Subcutaneous abdominal adipose tissue (tissue), 5 donors: ENCODE measurements at regions not wholly inside any gene's neighbourhood (a gene's known extent, or its start where the extent isn't known, plus 50 kb on each side); places are given as distances from the start of the nearest gene placed in this dataset.
"Not testable (repeated sequence)": the region's sequence is repeated elsewhere in the genome, so short reads cannot be mapped to it uniquely, and the experiment has no call there.

Experiments used
- H3K27ac ChIP-seq: one replicate; pipeline ENCODE4 v1.7.0; 2013; ENCODE audit warnings: low read depth, mild to moderate bottlenecking, inconsistent platforms, low read length, moderate library complexity
- H3K27me3 ChIP-seq, 5 donors: one replicate each; pipeline ENCODE4 v1.7.0; 2013; ENCODE audit warnings: low read length in 5 of 5, inconsistent platforms in 1 of 5; ENCODE audit not compliant: control insufficient read depth in 5 of 5, insufficient read depth in 4 of 5
- H3K36me3 ChIP-seq, 5 donors: one replicate each; pipeline ENCODE4 v1.7.0; 2013; ENCODE audit warnings: low read length in 5 of 5; ENCODE audit not compliant: control insufficient read depth in 5 of 5, insufficient read depth in 5 of 5
- H3K4me1 ChIP-seq, 5 donors: one replicate each; pipeline ENCODE4 v1.7.0; 2013; ENCODE audit warnings: low read length in 5 of 5, mild to moderate bottlenecking in 3 of 5, moderate library complexity in 1 of 5; ENCODE audit not compliant: control insufficient read depth in 5 of 5, insufficient read depth in 5 of 5
- H3K4me3 ChIP-seq, 5 donors: one replicate each; pipeline ENCODE4 v1.7.0; 2013; ENCODE audit warnings: low read length in 5 of 5, low read depth in 1 of 5
- H3K9ac ChIP-seq, 5 donors: one replicate each; pipeline ENCODE4 v1.7.0; 2013; ENCODE audit warnings: low read length in 5 of 5, mild to moderate bottlenecking in 4 of 5, moderate library complexity in 3 of 5
- H3K9me3 ChIP-seq, 5 donors: one replicate each; pipeline ENCODE4 v1.7.0; 2013; ENCODE audit warnings: low read length in 5 of 5; ENCODE audit not compliant: control insufficient read depth in 5 of 5
- donor health status: healthy.
- donor health status: healthy.
- donor health status: healthy.
- donor health status: healthy.
- donor health status: healthy.

DNA sequence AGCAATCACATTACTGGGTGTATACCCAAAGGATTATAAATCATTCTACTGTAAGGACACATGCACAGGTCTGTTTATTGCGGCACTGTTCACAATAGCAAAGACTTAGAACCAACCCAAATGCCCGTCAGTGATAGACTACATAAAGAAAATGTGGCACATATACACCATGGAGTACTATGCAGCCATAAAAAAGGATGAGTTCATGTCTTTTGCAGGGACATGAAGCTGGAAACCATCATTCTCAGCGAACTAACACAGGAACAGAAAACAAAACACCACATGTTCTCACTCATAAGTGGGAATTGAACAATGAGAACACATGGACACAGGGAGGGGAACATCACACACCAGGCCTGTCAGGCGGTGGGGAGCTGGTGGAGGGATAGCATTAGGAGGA is 313.9 kb upstream of the NCKAP5 start:
- not testable (repeated sequence) for H3K27ac ChIP-seq, H3K9me3 ChIP-seq, H3K27me3 ChIP-seq, H3K36me3 ChIP-seq, H3K4me1 ChIP-seq, H3K9ac ChIP-seq, H3K4me3 ChIP-seq

DNA sequence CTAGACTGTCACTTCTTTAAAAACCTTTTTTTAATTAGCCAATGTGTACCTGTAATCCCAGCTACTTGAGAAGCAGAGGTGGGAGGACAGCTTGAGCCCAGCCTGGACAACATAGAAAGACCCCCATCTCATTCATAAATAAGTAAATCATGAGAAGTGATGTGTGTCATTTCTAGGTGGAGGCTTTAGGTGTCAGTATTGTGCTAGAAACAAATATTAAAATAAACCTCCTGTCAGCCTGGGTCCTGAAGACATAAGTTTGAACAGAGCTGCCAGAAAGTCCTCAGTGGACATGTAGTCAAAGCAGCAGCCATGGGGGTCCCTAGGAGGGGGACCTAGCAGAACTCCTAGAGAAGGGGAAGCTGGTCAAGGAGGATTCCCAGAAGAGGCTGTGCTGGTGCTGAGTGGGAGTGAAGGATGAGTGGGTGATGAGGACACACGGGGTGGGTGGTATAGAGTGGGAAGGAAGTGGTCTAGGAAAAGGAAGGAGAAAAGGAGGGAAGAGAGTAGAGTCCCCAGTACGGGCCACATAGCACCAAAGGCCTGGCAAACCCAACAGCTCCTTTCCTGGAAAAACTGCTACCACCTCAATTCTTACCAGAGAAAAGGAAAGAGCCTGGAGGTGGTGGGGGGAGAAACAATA is 316.6 kb upstream of the NCKAP5 start:
- Histone ChIP-seq H3K27ac (no peak overlapping the region), H3K36me3 (no peaks in the 10 kb centered on the region), H3K9ac (no peak overlapping the region), H3K27me3 (peaks cover 0 to 7% (median 3%) of the 10 kb centered on the region in 5 donors), H3K4me3 (no peak overlapping the region), H3K9me3 (no peaks in the 10 kb centered on the region), H3K4me1 (peaks cover 2 to 8% (median 4%) of the 10 kb centered on the region in 5 donors)

GRCh38 chr2:133885847-133886246 is 317.6 kb upstream of the NCKAP5 start:
- Histone ChIP-seq H3K9ac (no peak overlapping the region), H3K36me3 (no peaks in the 10 kb centered on the region), H3K4me1 (peaks cover 2 to 8% (median 4%) of the 10 kb centered on the region in 5 donors), H3K27me3 (peaks cover 0 to 7% (median 3%) of the 10 kb centered on the region in 5 donors), H3K9me3 (no peaks in the 10 kb centered on the region), H3K27ac (no peak overlapping the region), H3K4me3 (no peak overlapping the region)

DNA sequence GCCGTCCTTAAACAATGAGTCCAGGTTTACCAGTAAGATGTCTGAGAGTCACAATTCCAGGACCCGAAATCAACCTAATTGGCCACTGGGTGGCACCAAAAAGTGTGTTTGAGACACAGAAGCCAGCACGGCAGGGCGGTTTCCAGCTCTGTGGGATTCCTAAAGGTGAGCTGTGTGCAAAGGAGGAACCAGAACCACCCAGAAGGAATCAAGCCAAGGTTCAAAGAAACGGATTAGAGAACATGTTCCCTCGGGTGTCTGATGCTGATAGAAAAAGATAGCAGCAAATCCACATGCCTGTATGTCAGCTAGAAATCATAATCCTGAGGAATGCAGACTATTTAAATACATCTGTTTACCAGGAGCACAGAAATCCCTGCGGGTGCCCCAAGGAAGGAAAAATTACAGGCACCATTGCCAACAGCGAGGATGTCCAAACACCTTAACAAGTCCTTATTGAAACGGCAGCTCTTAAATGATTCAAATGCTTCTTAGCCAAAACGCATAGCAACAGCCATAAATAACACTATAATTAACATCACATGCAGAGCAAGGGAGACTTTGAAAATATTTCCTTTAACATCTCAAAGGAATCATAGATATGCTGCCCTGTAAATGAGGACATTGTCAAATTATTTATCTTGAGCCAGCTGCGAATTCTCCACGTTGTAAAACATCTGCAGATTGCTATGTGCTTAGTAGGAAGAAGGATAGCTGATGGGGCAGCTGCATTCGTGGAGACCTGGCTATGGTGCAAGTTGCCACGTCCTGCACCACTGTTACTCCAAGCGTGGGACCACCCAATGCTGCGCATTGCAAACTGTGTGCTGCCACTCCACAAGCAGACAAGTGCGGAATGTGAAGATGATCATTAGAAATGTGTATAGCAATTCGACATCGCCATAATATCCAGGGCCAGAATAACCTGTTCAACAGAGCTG is 318.7 kb upstream of the NCKAP5 start:
- peak overlapping the region in 1 of 5 donors; percentile 28 for H3K9ac ChIP-seq
- no peak overlapping the region for H3K4me3 ChIP-seq
- no peak overlapping the region for H3K27ac ChIP-seq

GRCh38 chr2:133887676-133888040 is 319.4 kb upstream of the NCKAP5 start:
- no peaks in the 10 kb centered on the region for H3K36me3 ChIP-seq

More for the DNA sequence above, 318.7 kb upstream of the NCKAP5 start:
- Histone ChIP-seq H3K36me3 (no peaks in the 10 kb centered on the region), H3K9me3 (no peaks in the 10 kb centered on the region), H3K4me1 (peaks cover 2 to 8% (median 4%) of the 10 kb centered on the region in 5 donors), H3K27me3 (peaks cover 0 to 7% (median 3%) of the 10 kb centered on the region in 5 donors)

GRCh38 chr2:133888107-133888506 is 319.8 kb upstream of the NCKAP5 start:
- Histone ChIP-seq H3K36me3 (no peaks in the 10 kb centered on the region), H3K9me3 (peaks cover 0 to 1% (median 0%) of the 10 kb centered on the region in 5 donors), H3K27ac (no peak overlapping the region), H3K9ac (no peak overlapping the region), H3K27me3 (peaks cover 0 to 7% (median 3%) of the 10 kb centered on the region in 5 donors), H3K4me1 (peaks cover 2 to 8% (median 4%) of the 10 kb centered on the region in 5 donors), H3K4me3 (no peak overlapping the region)

More at GRCh38 chr2:133887676-133888040, 319.4 kb upstream of the NCKAP5 start:
- Histone ChIP-seq H3K27ac (no peak overlapping the region), H3K27me3 (peaks cover 0 to 7% (median 3%) of the 10 kb centered on the region in 5 donors), H3K9ac (no peak overlapping the region), H3K4me3 (no peak overlapping the region), H3K4me1 (peaks cover 2 to 8% (median 4%) of the 10 kb centered on the region in 5 donors), H3K9me3 (no peaks in the 10 kb centered on the region)

GRCh38 chr2:133888621-133889219 is 320.5 kb upstream of the NCKAP5 start:
- Histone ChIP-seq H3K27ac (no peak overlapping the region), H3K27me3 (peaks cover 0 to 7% (median 4%) of the 10 kb centered on the region in 5 donors), H3K4me1 (peaks cover 2 to 8% (median 4%) of the 10 kb centered on the region in 5 donors), H3K9me3 (peaks cover 0 to 5% (median 0%) of the 10 kb centered on the region in 5 donors), H3K4me3 (no peak overlapping the region), H3K9ac (no peak overlapping the region), H3K36me3 (no peaks in the 10 kb centered on the region)

GRCh38 chr2:133892352-133892913 is 324.2 kb upstream of the NCKAP5 start:
- H3K9me3 ChIP-seq: peaks cover 0 to 10% (median 3%) of the 10 kb centered on the region in 5 donors
- H3K27me3 ChIP-seq: peaks cover 0 to 7% (median 0%) of the 10 kb centered on the region in 5 donors
- H3K9ac ChIP-seq: no peak overlapping the region
- no peak overlapping the region for H3K4me3 ChIP-seq
- H3K36me3 ChIP-seq: no peaks in the 10 kb centered on the region
- no peak overlapping the region for H3K27ac ChIP-seq
- H3K4me1 ChIP-seq: peaks cover 0 to under 1% (median 0%) of the 10 kb centered on the region in 5 donors

DNA sequence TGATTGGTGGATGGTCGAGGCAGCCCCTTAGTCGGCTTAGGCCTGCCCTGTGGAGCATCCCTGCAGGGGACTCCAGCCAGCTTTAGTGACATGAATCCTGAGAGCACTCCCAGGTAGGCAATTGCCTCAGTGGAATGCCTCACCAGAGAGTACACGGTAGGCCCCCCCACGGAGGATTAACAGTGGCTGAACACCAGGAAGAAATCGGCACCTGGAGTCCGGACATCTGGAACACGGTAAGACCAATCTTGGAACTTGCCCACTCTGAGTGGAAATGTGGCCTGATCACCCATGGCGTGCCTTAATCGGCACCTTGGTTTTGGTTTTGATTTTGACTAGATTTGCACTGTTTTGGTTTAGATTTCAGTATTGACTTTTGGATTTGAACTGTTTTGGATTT is 326.2 kb upstream of the NCKAP5 start:
- no peaks in the 10 kb centered on the region for H3K36me3 ChIP-seq
- H3K27ac ChIP-seq: no peak overlapping the region
- peaks cover 0 to 7% (median 0%) of the 10 kb centered on the region in 5 donors for H3K27me3 ChIP-seq
- no peak overlapping the region for H3K4me3 ChIP-seq
- H3K9me3 ChIP-seq: peaks cover 0 to 10% (median 3%) of the 10 kb centered on the region in 5 donors
- H3K4me1 ChIP-seq: no peaks in the 10 kb centered on the region
- no peak overlapping the region for H3K9ac ChIP-seq
